GM18858 (cell line): ENCODE measurements at regions not wholly inside any gene's neighbourhood (a gene's known extent, or its start where the extent isn't known, plus 50 kb on each side); places are given as distances from the start of the nearest gene placed in this dataset.

Experiments
- ATAC-seq: cut with Tn5 transposase; IDR thresholded peaks from one replicate; pipeline ENCODE4 v1.9.1; 2021; ENCODE audit not compliant: unreplicated experiment

GRCh38 chr6:2563635-2564034, 187.1 kb downstream of the MYLK4 start:
- peak; percentile 85 for ATAC-seq

- no peak for ATAC-seq
Observed at GRCh38 chr6:2562721-2563451, 187.8 kb downstream of the MYLK4 start.

GRCh38 chr6:2560917-2561698, 189.6 kb downstream of the MYLK4 start:
- no peak for ATAC-seq

GRCh38 chr6:2560140-2560818, 190.4 kb downstream of the MYLK4 start:
- ATAC-seq, result no peak

GRCh38 chr6:2558861-2559801, 191.6 kb downstream of the MYLK4 start:
- ATAC-seq, result no peak

- no peak for ATAC-seq
Observed at GRCh38 chr6:2558098-2558680, 192.5 kb downstream of the MYLK4 start.

- ATAC-seq, result no peak
Observed at GRCh38 chr6:2557181-2557720, 193.5 kb downstream of the MYLK4 start.

- no peak for ATAC-seq
Observed at GRCh38 chr6:2556761-2557160, 194.0 kb downstream of the MYLK4 start.

GRCh38 chr6:2554651-2555260, 196.0 kb downstream of the MYLK4 start:
- no peak for ATAC-seq

GRCh38 chr6:2552526-2553154, 198.1 kb downstream of the MYLK4 start:
- no peak for ATAC-seq

- ATAC-seq, result no peak
Observed at GRCh38 chr6:2551705-2552104, 199.0 kb downstream of the MYLK4 start.

- no peak for ATAC-seq
Observed at GRCh38 chr6:2550247-2550646, 200.5 kb downstream of the MYLK4 start.

- ATAC-seq, result no peak
Observed at GRCh38 chr6:2549834-2550233, 200.9 kb downstream of the MYLK4 start.

GRCh38 chr6:2547355-2547754, 203.4 kb downstream of the MYLK4 start:
- no peak for ATAC-seq

- no peak for ATAC-seq
Observed at GRCh38 chr6:2546901-2547300, 203.8 kb downstream of the MYLK4 start.

- ATAC-seq, result no peak
Observed at GRCh38 chr6:2545383-2546038, 205.2 kb downstream of the MYLK4 start.

GRCh38 chr6:2543321-2543720, 207.4 kb downstream of the MYLK4 start:
- ATAC-seq, result no peak

- ATAC-seq, result peak; percentile 86
Observed at GRCh38 chr6:2542858-2543218, 207.9 kb downstream of the MYLK4 start.
